ENCODE measurements at regions not wholly inside any gene's neighbourhood (a gene's known extent, or its start where the extent isn't known, plus 50 kb on each side); places are given as distances from the start of the nearest gene placed in this dataset.

DNA sequence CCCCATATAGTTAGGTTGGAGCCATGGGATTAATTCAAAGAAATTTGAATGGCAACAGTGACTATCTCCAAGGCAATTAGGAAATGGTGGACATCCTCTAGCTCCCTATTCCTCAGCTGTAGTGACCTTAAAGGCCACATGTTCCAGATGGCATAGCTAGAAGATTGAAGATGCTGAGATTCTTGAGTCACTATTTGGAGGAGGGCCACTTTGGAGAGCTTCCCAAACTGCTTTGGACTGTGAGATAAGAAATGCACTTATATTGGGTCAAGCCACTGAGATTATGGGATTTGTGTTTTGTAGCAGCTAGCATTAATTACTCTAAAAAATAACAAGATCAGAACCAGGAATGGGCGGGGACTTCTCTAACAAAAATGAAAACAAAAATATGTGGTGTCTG, 636.2 kb upstream of the CCNG1 start:
- Histone ChIP-seq H3K4me3 (ENCODE audit: insufficient read depth, low read length) (no peak overlapping the region), H4K20me1 (ENCODE audit: insufficient read depth, low read length) (no peaks in the 10 kb centered on the region)
- no peak for DNase-seq (ENCODE audit: insufficient read length, low spot score, missing footprints)

DNA sequence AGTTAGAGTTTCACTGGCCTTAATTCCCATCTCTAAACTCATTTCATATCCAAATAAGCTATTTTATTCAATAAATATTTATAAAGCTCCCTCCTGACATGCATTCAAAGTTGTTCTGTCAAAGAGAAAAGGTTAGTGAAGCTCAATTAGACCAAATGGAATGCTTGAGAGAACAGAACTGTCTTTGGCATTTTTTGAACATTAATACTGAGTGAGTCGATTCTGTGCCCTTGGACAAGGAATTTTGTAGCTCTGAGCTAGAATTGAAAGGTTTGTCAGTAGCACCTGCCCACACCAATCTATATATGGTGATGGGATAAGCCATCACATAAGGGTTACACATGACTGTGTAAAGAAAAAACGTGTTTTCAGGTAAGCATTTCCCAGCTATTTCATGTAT, 631.2 kb upstream of the CCNG1 start:
- Histone ChIP-seq H3K36me3 (ENCODE audit: insufficient read depth, low read length) (no peaks in the 10 kb centered on the region), H3K27ac (ENCODE audit: low read depth, low read length) (no peak overlapping the region), H4K20me1 (ENCODE audit: insufficient read depth, low read length) (no peaks in the 10 kb centered on the region), H3K4me2 (ENCODE audit: insufficient read depth, low read length) (no peak overlapping the region), H3K9me3 (ENCODE audit: low read depth, low read length) (peaks cover under 1% of the 10 kb centered on the region), H2AFZ (ENCODE audit: low read length) (no peak overlapping the region), H3K4me3 (ENCODE audit: insufficient read depth, low read length) (no peak overlapping the region), H3K4me1 (ENCODE audit: insufficient read depth, low read length) (no peaks in the 10 kb centered on the region), H3K27me3 (ENCODE audit: insufficient read depth, low read length) (no peaks in the 10 kb centered on the region), H3K79me2 (ENCODE audit: insufficient read depth, low read length) (no peaks in the 10 kb centered on the region)
- TF ChIP-seq, protein P1, sequence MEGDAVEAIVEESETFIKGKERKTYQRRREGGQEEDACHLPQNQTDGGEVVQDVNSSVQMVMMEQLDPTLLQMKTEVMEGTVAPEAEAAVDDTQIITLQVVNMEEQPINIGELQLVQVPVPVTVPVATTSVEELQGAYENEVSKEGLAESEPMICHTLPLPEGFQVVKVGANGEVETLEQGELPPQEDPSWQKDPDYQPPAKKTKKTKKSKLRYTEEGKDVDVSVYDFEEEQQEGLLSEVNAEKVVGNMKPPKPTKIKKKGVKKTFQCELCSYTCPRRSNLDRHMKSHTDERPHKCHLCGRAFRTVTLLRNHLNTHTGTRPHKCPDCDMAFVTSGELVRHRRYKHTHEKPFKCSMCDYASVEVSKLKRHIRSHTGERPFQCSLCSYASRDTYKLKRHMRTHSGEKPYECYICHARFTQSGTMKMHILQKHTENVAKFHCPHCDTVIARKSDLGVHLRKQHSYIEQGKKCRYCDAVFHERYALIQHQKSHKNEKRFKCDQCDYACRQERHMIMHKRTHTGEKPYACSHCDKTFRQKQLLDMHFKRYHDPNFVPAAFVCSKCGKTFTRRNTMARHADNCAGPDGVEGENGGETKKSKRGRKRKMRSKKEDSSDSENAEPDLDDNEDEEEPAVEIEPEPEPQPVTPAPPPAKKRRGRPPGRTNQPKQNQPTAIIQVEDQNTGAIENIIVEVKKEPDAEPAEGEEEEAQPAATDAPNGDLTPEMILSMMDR (IDR thresholded peaks at IDR 0.05; ENCODE audit: extremely low read depth, low read depth, low read length), result no peak
- no peak for DNase-seq (ENCODE audit: insufficient read length, low spot score, missing footprints)

More for the DNA sequence above, 636.2 kb upstream of the CCNG1 start:
- Histone ChIP-seq H3K36me3 (ENCODE audit: insufficient read depth, low read length) (no peaks in the 10 kb centered on the region), H3K4me2 (ENCODE audit: insufficient read depth, low read length) (no peak overlapping the region), H2AFZ (ENCODE audit: low read length) (no peak overlapping the region), H3K79me2 (ENCODE audit: insufficient read depth, low read length) (no peaks in the 10 kb centered on the region), H3K4me1 (ENCODE audit: insufficient read depth, low read length) (no peaks in the 10 kb centered on the region), H3K27ac (ENCODE audit: low read depth, low read length) (no peak overlapping the region), H3K27me3 (ENCODE audit: insufficient read depth, low read length) (no peaks in the 10 kb centered on the region), H3K9me3 (ENCODE audit: low read depth, low read length) (peaks cover 8% of the 10 kb centered on the region)
- TF ChIP-seq, protein P1 (IDR thresholded peaks at IDR 0.05; ENCODE audit: extremely low read depth, low read depth, low read length), result no peak

GRCh38 chr5:162811071-162811470, 626.3 kb upstream of the CCNG1 start:
- H3K4me3 ChIP-seq (ENCODE audit: insufficient read depth, low read length), result no peak overlapping the region
- H3K9me3 ChIP-seq (ENCODE audit: low read depth, low read length), result no peaks in the 10 kb centered on the region
- no peaks in the 10 kb centered on the region for H4K20me1 ChIP-seq (ENCODE audit: insufficient read depth, low read length)
- H3K79me2 ChIP-seq (ENCODE audit: insufficient read depth, low read length), result no peaks in the 10 kb centered on the region
- H2AFZ ChIP-seq (ENCODE audit: low read length), result no peak overlapping the region
- no peak overlapping the region for H3K27ac ChIP-seq (ENCODE audit: low read depth, low read length)
- no peaks in the 10 kb centered on the region for H3K4me1 ChIP-seq (ENCODE audit: insufficient read depth, low read length)
- H3K27me3 ChIP-seq (ENCODE audit: insufficient read depth, low read length), result no peaks in the 10 kb centered on the region
- TF ChIP-seq, protein P1 (IDR thresholded peaks at IDR 0.05; ENCODE audit: extremely low read depth, low read depth, low read length), result no peak
- no peak overlapping the region for H3K4me2 ChIP-seq (ENCODE audit: insufficient read depth, low read length)
- DNase-seq (ENCODE audit: insufficient read length, low spot score, missing footprints), result no peak
- H3K36me3 ChIP-seq (ENCODE audit: insufficient read depth, low read length), result no peaks in the 10 kb centered on the region

DNA sequence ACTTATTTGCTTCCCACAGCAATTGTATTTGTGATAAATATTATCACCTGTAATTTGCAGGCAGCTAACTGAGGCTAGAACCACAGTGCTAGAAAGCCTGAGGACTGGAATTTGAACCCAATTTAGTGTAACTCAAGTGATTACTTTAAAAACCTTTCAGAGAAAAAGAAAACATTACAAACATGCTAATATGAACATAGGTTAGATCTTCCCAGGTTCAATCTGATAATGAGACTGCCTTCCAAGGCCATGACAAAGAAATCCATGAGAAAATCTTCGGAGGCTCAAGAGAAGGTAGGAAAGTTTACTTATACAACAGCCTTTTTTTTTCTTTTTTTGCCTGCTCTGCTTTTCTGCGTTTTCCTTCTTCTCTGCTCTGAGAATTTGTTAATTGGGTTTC, 620.6 kb upstream of the CCNG1 start:
- Histone ChIP-seq H3K4me3 (ENCODE audit: insufficient read depth, low read length) (no peak overlapping the region), H3K27ac (ENCODE audit: low read depth, low read length) (no peak overlapping the region), H2AFZ (ENCODE audit: low read length) (no peak overlapping the region), H3K36me3 (ENCODE audit: insufficient read depth, low read length) (no peaks in the 10 kb centered on the region), H4K20me1 (ENCODE audit: insufficient read depth, low read length) (no peaks in the 10 kb centered on the region), H3K4me1 (ENCODE audit: insufficient read depth, low read length) (no peaks in the 10 kb centered on the region), H3K9me3 (ENCODE audit: low read depth, low read length) (no peaks in the 10 kb centered on the region), H3K79me2 (ENCODE audit: insufficient read depth, low read length) (no peaks in the 10 kb centered on the region), H3K27me3 (ENCODE audit: insufficient read depth, low read length) (no peaks in the 10 kb centered on the region), H3K4me2 (ENCODE audit: insufficient read depth, low read length) (no peak overlapping the region)
- TF ChIP-seq, protein P1 (IDR thresholded peaks at IDR 0.05; ENCODE audit: extremely low read depth, low read depth, low read length), result no peak
- DNase-seq (ENCODE audit: insufficient read length, low spot score, missing footprints), result no peak

Data from osteoblast (primary cell).